Ovary (tissue), 3 donors: ENCODE measurements at regions not wholly inside any gene's neighbourhood (a gene's known extent, or its start where the extent isn't known, plus 50 kb on each side); places are given as distances from the start of the nearest gene placed in this dataset.

Experiments used
- CTCF ChIP-seq, 3 donors: fragments of 450-650 bp in 2 of 3; fragments of 200-600 bp in 1 of 3; IDR thresholded peaks; one replicate each; pipeline versions ENCODE4 v1.5.1 to v1.8.0; 2016 to 2022; ENCODE audit warnings: antibody characterized with exemption in 3 of 3, mild to moderate bottlenecking in 1 of 3
- EP300 ChIP-seq: sonication (generic); formaldehyde crosslinking; IDR thresholded peaks from one replicate; pipeline ENCODE4 v1.6.1; 2017; ENCODE audit warnings: antibody characterized with exemption
- POLR2A ChIP-seq: fragments of 450-650 bp; IDR thresholded peaks from one replicate; pipeline ENCODE4 v1.6.1; 2017; ENCODE audit warnings: antibody characterized with exemption, mild to moderate bottlenecking, moderate library complexity
- donor health status: DM: no; HTN: no; CAD: no.

GRCh38 chr6:86820750-86821149 lies 116.6 kb upstream of the HTR1E start:
- TF ChIP-seq CTCF (IDR thresholded peaks at IDR 0.05): no peak
- TF ChIP-seq POLR2A: no peak
- TF ChIP-seq EP300: no peak
